HL-60 (cell line): ENCODE measurements at regions not wholly inside any gene's neighbourhood (a gene's known extent, or its start where the extent isn't known, plus 50 kb on each side); places are given as distances from the start of the nearest gene placed in this dataset.

ENCODE experiments used
- CTCF ChIP-seq: IDR thresholded peaks from one replicate; pipeline ENCODE4 v1.5.1; 2011; ENCODE audit warnings: low read length, control low read depth, inconsistent platforms; ENCODE audit not compliant: insufficient read depth
- GABPA ChIP-seq: IDR thresholded peaks from 2 replicates; pipeline ENCODE4 v1.6.1; 2012; ENCODE audit warnings: low read depth

DNA sequence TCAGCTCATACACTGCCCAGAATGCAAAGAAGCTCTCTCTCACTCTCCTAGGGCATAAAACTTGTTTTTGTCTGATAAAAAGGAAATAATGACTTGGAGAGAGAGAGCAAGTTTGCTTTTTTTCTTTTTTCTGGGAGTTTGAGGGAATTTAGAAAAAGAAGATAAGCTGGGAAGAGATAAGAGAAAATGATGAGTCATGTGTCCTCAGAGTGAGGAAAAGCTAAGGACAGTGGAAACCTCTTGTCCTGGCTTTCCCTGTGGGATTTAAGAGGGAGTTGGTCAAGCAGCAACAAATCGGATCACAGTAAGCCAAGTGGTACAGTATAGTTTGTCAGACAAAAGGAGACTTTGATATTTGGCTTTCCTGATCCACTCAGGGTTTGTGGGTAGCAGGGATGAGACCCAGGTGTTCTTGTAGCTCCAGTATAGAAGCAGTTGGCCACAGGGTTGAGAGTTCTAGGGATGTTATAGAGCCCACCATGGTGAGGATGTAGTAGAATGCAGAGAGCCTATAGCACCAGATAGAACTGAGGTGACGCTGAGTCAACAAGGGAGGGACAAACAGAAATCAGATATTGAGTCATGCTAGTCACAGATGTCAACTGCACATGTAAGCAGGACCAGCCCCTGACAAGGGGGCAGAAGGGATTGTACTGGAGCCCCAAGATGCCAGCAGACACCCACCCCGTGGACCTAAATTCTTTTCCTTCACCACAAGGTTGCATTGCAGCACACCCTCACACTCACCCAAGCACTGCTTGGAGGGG is 219.3 kb upstream of the TAC1 start:
- TF ChIP-seq CTCF (no peak), GABPA (no peak)
